KMS-11 (cell line): ENCODE measurements at regions not wholly inside any gene's neighbourhood (a gene's known extent, or its start where the extent isn't known, plus 50 kb on each side); places are given as distances from the start of the nearest gene placed in this dataset.

ENCODE experiments used
- H2AFZ ChIP-seq: fragments of 200-600 bp; sonication (generic); 2 replicates; pipeline ENCODE4 v1.6.1; 2016; ENCODE audit warnings: antibody characterized with exemption, mixed run types, low read depth
- H3K27ac ChIP-seq: fragments of 200-600 bp; sonication (generic); 2 replicates; pipeline ENCODE4 v1.6.1; 2016; ENCODE audit warnings: mild to moderate bottlenecking, mixed run types
- H3K27me3 ChIP-seq: fragments of 200-600 bp; sonication (generic); 2 replicates; pipeline ENCODE4 v1.6.1; 2017; ENCODE audit warnings: mild to moderate bottlenecking, low read depth, mixed run types, moderate library complexity; ENCODE audit not compliant: insufficient read depth
- H3K36me3 ChIP-seq: fragments of 200-600 bp; sonication (generic); 2 replicates; pipeline ENCODE4 v1.6.1; 2017; ENCODE audit warnings: mild to moderate bottlenecking, mixed run types; ENCODE audit not compliant: insufficient read depth
- H3K4me1 ChIP-seq: fragments of 200-600 bp; sonication (generic); 2 replicates; pipeline ENCODE4 v1.6.1; 2016; ENCODE audit warnings: mild to moderate bottlenecking, low read depth, mixed run types; ENCODE audit not compliant: poor library complexity, severe bottlenecking
- H3K4me2 ChIP-seq: fragments of 200-600 bp; sonication (generic); 2 replicates; pipeline ENCODE4 v1.7.0; 2016; ENCODE audit warnings: mild to moderate bottlenecking, mixed run types
- H3K4me3 ChIP-seq: fragments of 200-600 bp; sonication (generic); IDR thresholded peaks from 2 replicates; pipeline ENCODE4 v1.6.1; 2017; ENCODE audit warnings: low read depth, low read length, mixed read lengths; ENCODE audit not compliant: insufficient read depth
- H3K79me2 ChIP-seq: fragments of 200-600 bp; sonication (generic); 2 replicates; pipeline ENCODE4 v1.6.1; 2016; ENCODE audit warnings: low read depth, mixed run types; ENCODE audit not compliant: insufficient read depth
- H3K9ac ChIP-seq: fragments of 200-600 bp; sonication (generic); 2 replicates; pipeline ENCODE4 v1.6.1; 2016; ENCODE audit warnings: mild to moderate bottlenecking, mixed run types
- H4K20me1 ChIP-seq: fragments of 200-600 bp; sonication (generic); 2 replicates; pipeline ENCODE4 v1.6.1; 2016; ENCODE audit warnings: mild to moderate bottlenecking, mixed run types; ENCODE audit not compliant: insufficient read depth
- CTCF ChIP-seq: fragments of 200-600 bp; sonication (generic); conservative IDR thresholded peaks from 2 replicates; pipeline ENCODE4 v1.6.1; 2017; ENCODE audit warnings: low read depth, mild to moderate bottlenecking, antibody characterized with exemption, low read length, moderate library complexity, mixed read lengths

- Histone ChIP-seq H3K9ac (no peak overlapping the region), H4K20me1 (no peaks in the 10 kb centered on the region), H3K4me3 (no peak overlapping the region), H3K4me1 (no peaks in the 10 kb centered on the region), H3K27ac (no peak overlapping the region), H3K4me2 (no peak overlapping the region), H2AFZ (no peak overlapping the region), H3K79me2 (no peaks in the 10 kb centered on the region), H3K27me3 (no peaks in the 10 kb centered on the region), H3K36me3 (no peaks in the 10 kb centered on the region)
- no peak for TF ChIP-seq CTCF
Measured at GRCh38 chr4:14361084-14361483, 641.2 kb upstream of the CPEB2 start.

GRCh38 chr4:14362385-14362784 lies 639.9 kb upstream of the CPEB2 start:
- TF ChIP-seq CTCF = no peak
- Histone ChIP-seq H3K4me3 (no peak overlapping the region), H3K4me2 (no peak overlapping the region)

GRCh38 chr4:14364953-14365536 lies 637.2 kb upstream of the CPEB2 start:
- Histone ChIP-seq H3K4me3 (no peak overlapping the region), H3K4me2 (no peak overlapping the region), H3K79me2 (no peaks in the 10 kb centered on the region), H3K9ac (no peak overlapping the region), H2AFZ (no peak overlapping the region), H3K4me1 (no peaks in the 10 kb centered on the region), H3K27me3 (no peaks in the 10 kb centered on the region), H4K20me1 (no peaks in the 10 kb centered on the region), H3K36me3 (no peaks in the 10 kb centered on the region), H3K27ac (no peak overlapping the region)
- TF ChIP-seq CTCF = no peak

More at GRCh38 chr4:14362385-14362784, 639.9 kb upstream of the CPEB2 start:
- Histone ChIP-seq H3K4me1 (no peaks in the 10 kb centered on the region), H3K27me3 (no peaks in the 10 kb centered on the region), H3K9ac (no peak overlapping the region), H2AFZ (no peak overlapping the region), H3K36me3 (no peaks in the 10 kb centered on the region), H4K20me1 (no peaks in the 10 kb centered on the region), H3K79me2 (no peaks in the 10 kb centered on the region), H3K27ac (no peak overlapping the region)

- TF ChIP-seq CTCF = no peak
- H3K27me3 ChIP-seq = no peaks in the 10 kb centered on the region
- H3K79me2 ChIP-seq = no peaks in the 10 kb centered on the region
- no peak overlapping the region for H3K4me3 ChIP-seq
- no peaks in the 10 kb centered on the region for H3K4me1 ChIP-seq
- H3K4me2 ChIP-seq = no peak overlapping the region
- no peaks in the 10 kb centered on the region for H3K36me3 ChIP-seq
- no peaks in the 10 kb centered on the region for H4K20me1 ChIP-seq
- H3K9ac ChIP-seq = no peak overlapping the region
- no peak overlapping the region for H2AFZ ChIP-seq
- H3K27ac ChIP-seq = no peak overlapping the region
Measured at GRCh38 chr4:14368391-14368790, 633.9 kb upstream of the CPEB2 start.
